H4 (cell line): ENCODE measurements at regions not wholly inside any gene's neighbourhood (a gene's known extent, or its start where the extent isn't known, plus 50 kb on each side); places are given as distances from the start of the nearest gene placed in this dataset.
"Not testable (repeated sequence)": the region's sequence is repeated elsewhere in the genome, so short reads cannot be mapped to it uniquely, and the experiment has no call there.

Experiments
- DNase-seq: peaks from one replicate; pipeline ENCODE4 v3.0.0-alpha.2; 2015; ENCODE audit warnings: low spot score

DNA sequence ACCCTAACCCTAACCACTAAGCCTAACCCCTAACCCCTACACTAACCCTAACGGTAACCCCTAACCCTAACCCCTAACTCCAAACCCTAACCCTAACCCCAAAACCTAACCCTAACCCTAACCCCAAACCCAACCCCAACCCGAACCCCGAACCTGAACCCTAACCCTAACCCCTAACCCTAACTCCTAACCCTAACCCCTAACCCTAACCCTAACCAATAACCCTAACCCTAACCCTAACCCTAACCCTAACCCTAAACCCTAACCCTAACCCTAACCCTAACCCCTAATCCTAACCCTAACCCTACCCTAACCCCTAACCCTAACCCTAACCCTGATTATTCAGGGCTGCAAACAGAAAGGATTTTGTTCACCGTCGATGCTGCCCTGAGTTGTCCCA is 144.6 kb upstream of the DUSP22 start:
- DNase-seq = not testable (repeated sequence)

DNA sequence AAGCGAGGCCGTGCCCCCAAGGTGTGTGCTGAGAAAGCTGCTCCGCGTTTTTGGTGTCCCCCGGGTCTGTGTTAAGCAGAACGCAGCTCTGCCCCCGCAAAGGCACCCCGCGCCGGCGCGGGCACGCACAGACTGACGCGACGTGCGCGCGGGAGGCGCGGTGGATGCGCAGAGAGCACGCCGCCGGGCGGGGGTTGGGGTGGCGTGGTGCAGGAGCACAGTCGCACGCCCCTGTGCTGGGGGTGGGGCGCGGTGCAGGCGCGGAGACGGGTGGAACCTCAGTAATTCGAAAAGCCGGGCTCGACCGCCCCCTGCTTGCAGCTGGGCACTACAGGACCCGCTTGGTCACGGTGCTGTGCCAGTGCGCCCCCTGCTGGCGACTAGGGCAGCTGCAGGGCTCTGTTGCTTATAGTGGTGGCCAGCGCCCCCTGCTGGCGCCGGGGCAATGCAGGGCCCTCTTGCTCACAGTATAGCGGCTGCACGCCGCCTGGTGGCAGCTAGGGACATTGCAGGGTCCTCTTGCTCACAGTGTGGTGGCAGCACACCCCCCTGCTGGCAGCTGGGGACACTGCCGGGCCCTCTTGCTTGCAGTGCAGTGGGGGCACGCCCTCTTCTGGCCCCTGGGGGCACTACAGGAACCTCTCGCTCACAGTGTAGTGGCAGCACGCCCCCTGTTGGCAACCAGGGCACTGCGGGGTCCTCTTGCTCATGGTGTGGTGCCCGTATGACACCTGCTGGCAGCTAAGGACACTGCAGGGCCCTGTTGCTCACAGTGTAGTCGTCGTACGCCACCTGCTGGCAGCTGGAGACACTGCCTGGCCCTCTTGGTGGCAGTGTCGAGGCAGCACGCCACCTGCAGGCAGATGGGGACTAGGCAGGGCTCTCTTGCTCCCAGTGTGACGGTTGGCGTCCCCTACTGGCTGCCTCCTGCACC is 144.0 kb upstream of the DUSP22 start:
- peak; percentile 51 for DNase-seq

DNA sequence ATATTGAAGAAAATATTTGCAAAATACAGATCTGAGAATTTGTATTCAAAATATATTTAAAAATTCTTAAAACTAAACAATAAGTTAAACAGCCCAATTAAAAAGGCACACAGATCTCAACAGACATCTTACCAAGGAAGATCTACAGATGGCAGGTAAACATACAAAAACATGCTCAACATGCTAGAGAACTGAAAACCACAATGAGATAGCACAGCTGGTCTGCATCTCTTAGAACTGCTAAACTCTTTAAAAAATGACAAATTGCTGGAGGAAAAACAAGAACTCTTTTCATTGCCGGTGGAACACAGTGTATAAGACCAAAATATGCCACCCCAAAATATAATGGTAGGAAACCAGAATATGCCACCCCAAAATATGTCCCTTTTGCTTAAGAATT is 142.1 kb upstream of the DUSP22 start:
- not testable (repeated sequence) for DNase-seq

DNA sequence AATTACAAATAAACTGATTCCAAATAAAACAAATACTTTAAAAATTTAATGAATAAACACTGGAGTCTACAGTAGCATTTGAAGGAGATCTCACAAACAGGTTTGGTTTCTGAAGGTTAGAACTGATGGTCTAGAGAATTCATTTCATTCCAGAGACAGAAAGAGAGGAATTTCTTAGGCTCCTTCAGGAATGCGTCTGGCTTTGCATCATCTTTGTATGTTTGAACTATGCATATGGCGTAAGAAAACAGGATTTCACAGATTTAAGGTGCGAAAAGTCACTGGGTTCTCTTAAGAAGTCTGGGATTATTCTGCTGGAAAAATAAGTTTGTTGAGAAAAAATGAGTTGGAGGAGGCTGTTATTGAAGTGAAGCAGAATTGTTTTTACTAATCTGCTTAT is 139.9 kb upstream of the DUSP22 start:
- not testable (repeated sequence) for DNase-seq

DNA sequence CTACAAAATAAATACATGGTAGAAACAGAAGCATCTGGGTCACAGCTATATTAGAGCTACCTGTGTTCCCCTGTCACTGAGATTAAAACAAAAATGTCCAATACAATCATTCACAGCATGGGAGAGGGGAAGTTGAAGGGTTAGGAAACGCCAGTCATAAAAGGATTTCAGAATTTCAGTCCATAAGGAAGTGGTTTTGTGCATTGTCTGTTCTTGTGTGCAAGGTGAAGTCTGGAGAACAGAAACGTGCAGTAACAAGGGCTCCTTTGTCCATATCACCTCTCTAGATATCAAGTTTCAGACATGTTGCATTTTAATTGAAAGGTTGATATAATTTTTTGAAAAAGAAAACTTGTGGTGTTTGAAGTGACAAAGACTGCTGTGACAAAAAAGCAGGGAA is 139.3 kb upstream of the DUSP22 start:
- not testable (repeated sequence) for DNase-seq

DNA sequence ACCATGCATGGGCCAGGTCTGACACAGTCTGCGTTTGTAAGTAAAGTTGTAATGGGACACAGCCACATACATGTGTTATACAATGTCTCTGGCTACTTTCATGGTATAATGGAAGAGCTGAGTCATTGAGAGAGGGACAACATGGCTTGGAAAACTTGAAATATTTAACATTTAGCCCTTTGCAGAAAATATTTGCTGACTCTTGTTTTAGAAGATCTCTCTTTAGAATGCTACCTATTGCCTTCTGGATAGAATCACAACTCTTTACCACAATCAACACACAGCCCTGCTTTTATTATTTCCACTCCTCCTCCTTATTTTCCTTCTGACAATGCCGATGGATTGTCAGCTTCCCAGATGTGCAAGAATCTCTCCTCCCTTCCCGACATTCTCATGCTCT is 138.4 kb upstream of the DUSP22 start:
- DNase-seq = not testable (repeated sequence)

DNA sequence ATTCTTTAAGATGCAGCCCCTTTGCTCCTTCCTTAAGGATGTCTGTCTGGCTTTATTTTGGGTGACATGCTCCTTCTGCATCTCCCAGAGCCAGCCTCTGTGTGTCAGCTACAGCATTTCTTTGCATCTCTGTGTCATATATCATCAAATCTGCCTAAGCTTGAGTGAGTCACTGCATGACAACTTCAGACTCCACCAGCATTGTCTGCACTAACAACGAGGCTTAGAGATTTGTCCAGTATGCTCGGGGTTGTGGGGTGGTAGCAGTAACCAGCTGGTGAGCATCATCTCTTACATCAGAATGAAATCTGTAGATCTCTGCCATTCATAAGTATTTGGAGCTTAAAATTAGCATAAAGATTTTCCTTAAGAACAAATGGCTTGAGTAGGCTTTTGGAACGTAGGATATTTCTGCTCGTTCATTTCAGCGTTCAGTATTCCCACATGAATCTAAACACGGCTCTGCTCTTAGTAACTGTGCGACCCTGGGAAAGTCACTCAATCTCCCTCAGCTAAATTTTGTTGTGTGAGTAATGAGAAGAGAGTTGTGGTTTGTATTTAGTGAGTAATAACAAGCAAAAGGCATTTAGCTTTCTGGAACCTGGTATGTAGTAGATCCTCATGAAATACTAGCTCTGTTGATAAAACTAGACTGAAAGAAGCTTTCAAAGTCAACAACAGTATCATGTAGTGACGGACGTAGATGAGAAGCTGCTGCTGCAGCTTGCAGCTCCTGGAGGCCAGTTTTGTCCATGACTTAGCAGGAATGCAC is 137.8 kb upstream of the DUSP22 start:
- peak; percentile 50 for DNase-seq

DNA sequence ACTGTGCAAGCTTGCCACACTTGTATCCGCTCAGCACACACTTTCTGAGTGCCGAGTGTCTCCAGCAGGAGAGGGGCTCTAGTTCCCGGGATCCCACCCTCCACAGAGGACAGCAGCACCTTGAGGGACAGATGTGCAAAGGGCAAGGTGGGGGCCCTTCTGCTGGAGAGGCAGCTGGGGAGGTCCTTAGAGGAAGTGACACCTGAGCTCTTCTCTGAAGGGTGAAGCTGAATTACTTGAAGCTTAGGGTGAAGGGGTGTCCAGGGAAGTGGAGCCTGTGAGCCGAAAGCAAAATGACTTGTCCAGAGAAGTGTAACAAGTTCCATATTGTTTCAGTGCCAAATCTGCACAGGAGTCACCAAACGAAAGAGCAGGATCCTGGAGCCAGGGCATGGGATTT is 136.3 kb upstream of the DUSP22 start:
- no peak for DNase-seq

DNA sequence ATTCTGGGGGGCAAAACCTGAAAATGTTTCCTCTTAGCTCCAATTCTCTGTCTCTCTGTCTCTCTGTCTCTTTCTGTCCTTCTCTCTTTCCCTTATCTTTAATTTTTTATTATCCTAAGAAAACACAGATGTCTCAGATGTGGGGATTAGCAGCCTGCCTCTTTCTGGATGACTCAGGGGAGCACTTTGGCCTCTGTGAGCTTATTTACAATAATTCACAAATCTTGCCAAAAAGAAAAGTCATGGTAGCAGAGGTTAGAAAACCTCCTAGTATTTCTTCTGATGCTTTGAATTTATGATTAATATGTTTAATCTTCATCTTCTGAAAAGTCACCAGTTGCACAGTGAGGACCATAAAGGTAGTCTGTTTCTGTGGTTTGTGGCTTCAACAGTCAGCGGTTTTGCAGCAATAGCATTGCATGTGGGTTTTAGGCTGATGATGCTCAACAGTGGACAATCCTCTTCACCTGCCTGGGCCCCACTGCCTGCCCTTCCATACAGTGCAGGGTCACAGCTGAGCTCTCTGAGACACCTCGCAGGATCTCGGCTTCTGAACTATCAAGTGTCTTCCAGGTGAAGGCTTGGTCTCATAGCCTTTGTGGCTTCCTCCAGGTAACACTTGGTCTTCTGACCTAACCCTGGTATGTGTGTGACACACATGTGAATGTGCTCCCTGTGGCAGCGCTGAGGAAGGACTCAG is 135.7 kb upstream of the DUSP22 start:
- not testable (repeated sequence) for DNase-seq

DNA sequence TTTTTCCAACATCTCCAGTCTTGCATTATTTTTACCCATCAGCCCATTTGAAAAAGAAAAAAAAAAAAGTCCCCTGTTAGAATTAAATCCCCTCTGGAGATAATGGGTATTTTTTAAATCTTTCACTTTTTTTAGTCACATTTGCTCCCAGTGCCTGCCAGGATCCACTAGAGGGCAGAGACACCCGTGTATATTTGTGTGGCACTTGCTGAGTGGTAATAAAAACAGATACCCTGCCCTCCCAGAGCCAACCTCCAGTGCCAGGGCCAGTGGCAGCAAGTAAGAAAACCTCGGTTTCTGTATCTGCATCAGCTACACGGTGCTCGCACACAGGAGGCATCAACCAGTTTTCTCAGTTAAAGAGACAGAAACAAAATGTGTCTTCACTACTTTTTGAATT is 135.1 kb upstream of the DUSP22 start:
- not testable (repeated sequence) for DNase-seq

DNA sequence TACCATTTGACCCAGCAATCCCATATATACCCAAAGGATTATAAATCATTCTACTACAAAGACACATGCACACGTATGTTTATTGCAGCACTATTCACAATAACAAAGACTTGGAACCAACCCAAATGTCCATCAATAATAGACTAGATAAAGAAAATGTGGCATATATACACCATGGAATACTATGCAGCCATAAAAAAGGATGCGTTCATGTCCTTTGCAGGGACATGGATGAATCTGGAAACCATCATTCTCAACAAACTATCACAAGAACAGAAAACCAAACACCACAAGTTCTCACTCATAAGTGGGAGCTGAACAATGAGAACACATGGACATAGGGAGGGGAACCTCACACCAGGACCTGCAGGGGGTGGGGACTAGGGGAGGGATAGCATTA is 130.6 kb upstream of the DUSP22 start:
- not testable (repeated sequence) for DNase-seq

DNA sequence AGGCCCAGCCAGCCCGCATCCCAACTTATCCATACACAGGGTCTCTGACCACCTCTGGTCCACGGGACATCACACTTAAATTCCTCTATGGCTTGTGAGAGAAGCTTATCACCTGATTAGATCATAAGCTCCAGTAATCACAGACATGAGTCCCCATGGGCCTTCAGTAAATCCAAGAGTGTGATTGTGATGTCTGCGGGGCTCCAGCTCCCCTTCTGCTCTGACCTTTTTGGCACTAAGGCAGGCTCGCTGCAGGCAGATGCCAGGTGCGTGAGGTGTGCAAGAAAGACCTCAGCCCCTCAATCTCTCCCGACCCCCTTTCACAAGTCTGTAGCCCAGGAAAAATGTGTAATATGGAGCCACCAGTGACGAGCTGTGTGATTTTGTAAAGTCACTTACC is 127.6 kb upstream of the DUSP22 start:
- no peak for DNase-seq

DNA sequence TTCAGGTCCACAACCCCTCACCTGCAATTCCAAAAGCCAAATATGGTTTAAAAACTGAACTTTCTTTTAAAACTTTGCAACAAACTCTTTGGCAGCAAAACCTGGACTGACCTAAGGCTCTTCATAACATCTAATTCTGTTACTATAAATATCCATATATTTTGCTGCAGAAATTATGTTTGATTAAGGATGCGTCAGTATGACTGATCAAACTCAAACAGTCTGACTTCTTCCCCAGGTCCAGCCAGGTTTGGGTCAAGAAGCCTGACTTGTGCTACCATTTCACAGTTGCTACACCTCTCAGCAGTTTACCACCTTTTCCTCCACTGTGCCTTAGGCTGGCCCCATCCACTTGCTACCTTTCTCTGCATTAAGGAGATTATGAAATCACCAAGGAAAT is 127.0 kb upstream of the DUSP22 start:
- no peak for DNase-seq

DNA sequence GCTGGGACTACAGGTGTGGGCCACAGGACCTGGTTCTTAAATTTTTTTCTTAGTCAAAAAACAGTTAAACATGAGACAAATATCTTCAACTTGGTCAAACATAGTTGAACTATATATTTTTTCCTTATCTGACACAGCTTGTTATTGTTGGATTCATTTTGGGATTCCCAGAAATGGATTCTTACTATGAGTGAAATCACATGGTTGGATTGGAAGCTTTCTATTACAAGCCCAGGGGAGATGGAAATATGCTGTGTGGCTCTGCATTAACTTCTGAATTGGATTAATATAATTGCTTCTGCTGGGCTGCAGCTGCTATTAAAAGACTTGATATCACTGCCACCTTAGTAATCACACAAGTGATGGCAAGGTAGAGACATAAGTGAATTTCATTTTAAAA is 126.4 kb upstream of the DUSP22 start:
- DNase-seq = no peak

DNA sequence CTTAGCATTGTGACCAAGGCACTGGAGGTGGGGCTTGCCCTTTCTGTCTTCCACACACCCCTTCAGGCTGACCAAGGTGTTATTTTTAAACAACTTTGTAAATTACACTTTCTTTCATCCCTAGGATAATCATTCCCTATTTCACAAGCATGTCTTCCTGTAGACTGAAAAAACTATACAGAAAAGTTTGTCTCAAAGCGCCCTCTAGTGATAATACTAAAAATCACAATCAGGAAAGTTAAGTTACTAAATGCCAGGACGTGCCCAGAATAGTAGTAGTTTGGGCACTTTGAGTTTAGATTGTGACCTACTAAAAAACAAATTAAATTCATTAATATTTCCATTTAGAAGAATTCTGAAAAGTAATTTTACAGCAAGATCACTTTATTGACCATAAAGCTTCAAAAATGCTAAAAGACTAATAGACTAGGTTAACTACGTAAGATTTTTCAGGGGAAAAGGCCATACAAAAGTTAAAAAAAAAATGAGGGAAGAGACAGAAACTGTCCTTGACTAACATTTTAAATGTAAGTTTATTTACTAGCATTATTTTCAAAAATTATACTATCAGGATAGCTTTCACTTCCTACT is 123.3 kb upstream of the DUSP22 start:
- DNase-seq = peak; percentile 46

DNA sequence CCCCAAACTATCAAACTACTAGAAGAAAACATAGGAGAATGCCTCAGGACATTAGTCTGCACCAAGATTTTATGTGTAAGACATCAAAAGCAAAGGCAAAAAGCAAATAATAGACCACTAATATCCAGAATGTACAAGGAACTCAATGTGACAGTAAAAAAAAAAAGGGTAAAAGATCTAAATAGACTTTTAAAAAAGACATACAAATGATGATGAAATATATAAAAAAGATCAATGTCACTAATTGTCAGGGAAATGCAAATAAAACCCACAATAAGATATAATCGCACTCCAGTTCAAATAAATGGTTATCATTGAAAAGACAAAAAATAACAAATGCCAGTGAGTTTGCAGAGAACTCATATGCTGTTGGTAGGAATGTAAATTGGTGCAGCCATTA is 118.3 kb upstream of the DUSP22 start:
- no peak for DNase-seq

DNA sequence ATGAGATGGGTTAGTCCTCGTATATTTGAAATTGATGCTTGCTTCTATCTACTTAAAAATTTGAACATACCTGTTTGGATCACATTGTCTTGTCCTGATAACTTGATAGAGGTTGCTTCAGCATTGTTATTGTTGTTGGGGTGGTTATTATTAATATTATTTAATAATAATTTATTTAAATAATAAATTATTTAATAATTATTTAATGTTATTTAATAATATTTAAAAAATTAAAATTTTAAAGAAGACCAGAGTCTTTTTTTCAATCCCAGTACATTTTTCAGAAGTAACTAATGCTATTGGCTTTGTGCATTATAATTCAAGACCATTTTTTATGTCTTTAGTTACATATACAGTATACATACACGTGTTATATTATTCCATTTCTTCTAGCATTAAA is 116.6 kb upstream of the DUSP22 start:
- no peak for DNase-seq

DNA sequence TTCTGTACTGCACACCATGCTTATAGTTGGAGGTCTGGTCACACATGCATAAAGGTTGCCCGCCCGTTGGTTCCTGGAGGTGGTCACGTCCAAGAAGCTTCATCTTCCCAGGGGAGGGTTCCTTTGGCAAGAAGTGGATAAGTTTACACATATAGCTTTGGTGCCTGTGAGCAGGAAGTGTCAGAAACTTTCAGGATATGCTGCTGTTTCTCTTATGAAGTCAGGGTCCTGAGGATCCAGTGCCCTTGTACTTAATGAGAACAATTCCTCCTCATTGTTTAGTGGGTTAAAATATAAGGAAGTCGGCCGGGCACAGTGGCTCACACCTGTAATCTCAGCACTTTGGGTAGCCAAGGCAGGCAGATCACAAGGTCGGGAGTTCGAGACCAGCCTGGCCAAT is 115.5 kb upstream of the DUSP22 start:
- no peak for DNase-seq

DNA sequence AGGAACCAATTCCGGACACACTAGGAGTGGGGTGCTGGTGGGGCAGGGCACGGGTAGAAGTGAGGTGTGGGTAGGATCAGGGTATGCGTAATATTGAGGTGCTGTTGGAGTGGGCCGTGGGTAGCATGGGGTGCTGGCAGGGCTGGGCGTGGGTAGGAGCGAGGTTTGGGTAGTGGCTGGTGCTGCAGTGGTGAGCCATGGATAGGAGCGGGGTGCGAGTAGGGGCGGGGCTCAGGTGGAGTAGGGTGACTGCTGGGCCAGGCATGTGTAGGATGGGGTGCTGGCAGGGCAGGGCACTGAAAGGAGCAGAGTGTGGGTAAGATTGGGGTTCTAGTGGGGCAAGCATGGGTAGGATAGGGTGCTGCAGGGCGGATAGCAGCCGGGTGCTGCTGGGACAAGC is 114.2 kb upstream of the DUSP22 start:
- no peak for DNase-seq

DNA sequence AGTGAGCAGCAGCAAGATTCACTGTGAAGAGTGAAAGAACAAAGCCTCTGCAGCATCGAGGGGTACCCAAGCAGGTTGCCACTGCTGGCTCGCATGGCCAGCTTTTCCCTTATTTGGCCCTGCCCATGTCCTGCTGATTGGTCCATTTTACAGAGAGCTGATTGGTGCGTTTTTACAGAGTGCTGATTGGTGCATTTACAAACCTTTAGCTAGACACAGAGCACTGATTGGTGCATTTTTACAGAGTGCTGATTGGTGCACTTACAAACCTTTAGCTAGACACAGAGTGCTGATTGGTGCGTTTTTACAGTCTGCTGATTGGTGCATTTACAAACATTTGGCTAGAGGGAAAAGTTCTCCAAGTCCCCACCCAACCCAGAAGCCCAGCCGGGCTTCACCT is 113.4 kb upstream of the DUSP22 start:
- not testable (repeated sequence) for DNase-seq

DNA sequence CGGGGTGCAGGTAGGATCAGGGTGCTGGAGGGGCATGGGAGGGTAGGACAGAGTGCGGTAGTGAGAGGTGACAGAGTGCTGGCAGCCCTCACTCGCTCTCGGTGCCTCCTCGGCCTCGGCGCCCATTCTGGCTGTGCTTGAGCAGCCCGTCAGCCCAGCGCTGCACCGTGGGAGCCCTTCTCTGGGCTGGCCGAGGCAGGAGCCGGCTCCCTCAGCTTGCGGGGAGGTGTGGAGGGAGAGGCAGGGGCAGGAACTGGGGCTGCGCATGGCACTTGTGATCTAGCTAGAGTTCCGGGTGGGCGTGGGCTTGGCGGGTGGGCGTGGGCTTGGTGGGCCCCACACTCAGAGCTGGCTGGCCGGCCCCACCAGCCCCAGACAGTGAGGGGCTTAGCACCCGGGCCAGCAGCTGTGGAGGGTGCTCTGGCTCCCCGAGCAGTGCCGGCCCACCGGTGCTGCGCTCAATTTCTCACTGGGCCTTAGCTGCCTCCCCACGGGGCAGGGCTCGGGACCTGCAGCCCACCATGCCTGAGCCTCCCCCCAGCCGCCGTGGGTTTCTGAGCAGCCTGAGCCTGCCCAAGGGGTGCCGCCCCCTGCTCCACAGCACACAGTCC is 112.8 kb upstream of the DUSP22 start:
- no peak for DNase-seq
